HCT116 (cell line): ENCODE measurements at regions not wholly inside any gene's neighbourhood (a gene's known extent, or its start where the extent isn't known, plus 50 kb on each side); places are given as distances from the start of the nearest gene placed in this dataset.

Experiments
- ATAC-seq: fragments of 200-7000 bp; cut with Tn5 transposase; 2 replicates; pipeline ENCODE4 v1.9.1; 2020; ENCODE audit warnings: mild to moderate bottlenecking, moderate library complexity
- BruUV-seq: library from RNA; stranded (reverse); fragments of 400-500 nt; replicated peaks from 2 replicates; lab custom pipeline; 2021; lab: Mats Ljungman, UMichigan
- CTCF ChIA-PET: fragments of 300-600 bp; sonication (Branson Sonifier 250); formaldehyde crosslinking; loops from one replicate; lab custom pipeline; 2021; ENCODE audit warnings: antibody characterized with exemption; lab: Charles Lee
- POLR2A ChIA-PET: fragments of 300-600, 350-600 bp; sonication (Branson Sonifier 250); formaldehyde crosslinking; loops from one replicate; lab custom pipeline; 2021; ENCODE audit warnings: antibody characterized with exemption; lab: Charles Lee
- RAD21 ChIA-PET, 2 experiments: fragments of 300-600 bp; sonication (Branson Sonifier 250); formaldehyde crosslinking; loops; one replicate each; lab custom pipeline; 2023; ENCODE audit warnings: low total read pairs in 2 of 2; ENCODE audit not compliant: uncharacterized antibody in 2 of 2, unreplicated experiment in 2 of 2, low non-redundant PET in 1 of 2; lab: Charles Lee
- DNase-seq: peaks from one replicate; pipeline ENCODE4 v3.0.0-alpha.2; 2010; ENCODE audit warnings: low read depth, low spot score
- H2AFZ ChIP-seq: fragments of 200-600 bp; shearing (Covaris generic), sonication (generic); 2 replicates; pipeline ENCODE4 v1.6.1; 2017; ENCODE audit warnings: low read depth, mixed run types, mixed read lengths, antibody characterized with exemption, low read length; ENCODE audit not compliant: poor library complexity, severe bottlenecking
- H3K27ac ChIP-seq: 2 replicates; pipeline ENCODE4 v1.5.1; 2012; ENCODE audit warnings: low read depth, low read length
- H3K27me3 ChIP-seq: fragments of 200-600 bp; sonication (generic); 2 replicates; pipeline ENCODE4 v1.6.1; 2016; ENCODE audit warnings: mixed run types, low read length, mixed read lengths; ENCODE audit not compliant: insufficient read depth
- H3K36me3 ChIP-seq, 2 experiments: fragments of 200-500 bp in 1 of 2; fragments of 200-600 bp in 1 of 2; sonication (Bioruptor generic) in 1 of 2; sonication (generic) in 1 of 2; 2 replicates each; pipeline versions ENCODE4 v1.5.1 to v1.6.1; 2014 to 2016; ENCODE audit warnings: low read length in 2 of 2, inconsistent platforms in 1 of 2, mixed read lengths in 1 of 2, mixed run types in 1 of 2; ENCODE audit not compliant: insufficient read depth in 2 of 2, control insufficient read depth in 1 of 2
- H3K4me1 ChIP-seq, 2 experiments: fragments of 200-600 bp in 1 of 2; sonication (generic) in 1 of 2; 2 replicates each; pipeline versions ENCODE4 v1.5.1 to v1.6.1; 2012 to 2017; ENCODE audit warnings: low read length in 2 of 2, inconsistent platforms in 1 of 2, mild to moderate bottlenecking in 1 of 2, mixed read lengths in 1 of 2, mixed run types in 1 of 2, moderate library complexity in 1 of 2; ENCODE audit not compliant: insufficient read depth in 2 of 2, control insufficient read depth in 1 of 2
- H3K4me2 ChIP-seq: fragments of 200-600 bp; sonication (generic); 2 replicates; pipeline ENCODE4 v1.6.1; 2017; ENCODE audit warnings: mixed run types, low read length, mixed read lengths
- H3K4me3 ChIP-seq, 2 experiments: fragments of 200-600 bp in 1 of 2; sonication (generic) in 1 of 2; replicated peaks in 1 of 2; 2 replicates each; pipeline ENCODE4 v1.5.1; 2011 to 2016; ENCODE audit warnings: low read length in 2 of 2, control low read depth in 1 of 2, low read depth in 1 of 2, mild to moderate bottlenecking in 1 of 2, mixed read lengths in 1 of 2, mixed run types in 1 of 2
- H3K79me2 ChIP-seq: fragments of 200-600 bp; sonication (generic); 2 replicates; pipeline ENCODE4 v1.6.1; 2017; ENCODE audit warnings: mild to moderate bottlenecking, mixed run types, low read length, moderate library complexity, mixed read lengths; ENCODE audit not compliant: insufficient read depth
- H3K9ac ChIP-seq: fragments of 200-600 bp; sonication (generic); 2 replicates; pipeline ENCODE4 v1.6.1; 2016; ENCODE audit warnings: low read length, mixed read lengths
- H3K9me2 ChIP-seq: fragments of 200-600 bp; sonication (generic), shearing (Covaris generic); 2 replicates; pipeline ENCODE4 v1.6.1; 2017; ENCODE audit warnings: mixed run types, mild to moderate bottlenecking, moderate library complexity; ENCODE audit not compliant: insufficient read depth
- H3K9me3 ChIP-seq, 2 experiments: fragments of 200-500 bp in 1 of 2; fragments of 200-600 bp in 1 of 2; sonication (Bioruptor generic) in 1 of 2; sonication (generic) in 1 of 2; 2 replicates each; pipeline ENCODE4 v1.6.1; 2014 to 2017; ENCODE audit warnings: low read length in 2 of 2, mixed read lengths in 2 of 2, inconsistent platforms in 1 of 2, low read depth in 1 of 2, mild to moderate bottlenecking in 1 of 2, mixed run types in 1 of 2, moderate library complexity in 1 of 2; ENCODE audit not compliant: control insufficient read depth in 1 of 2, insufficient read depth in 1 of 2
- H4K20me1 ChIP-seq: fragments of 200-600 bp; sonication (generic), shearing (Covaris generic); 2 replicates; pipeline ENCODE4 v1.6.1; 2017; ENCODE audit warnings: mixed run types, mild to moderate bottlenecking, moderate library complexity; ENCODE audit not compliant: insufficient read depth
- CTCF ChIP-seq, 3 experiments: fragments of 200-600 bp in 1 of 3; sonication (generic) in 1 of 3; IDR thresholded peaks in 2 of 3; conservative IDR thresholded peaks in 1 of 3; 2 replicates each; pipeline ENCODE4 v1.5.1; 2012 to 2017; ENCODE audit warnings: low read depth in 2 of 3, low read length in 2 of 3, antibody characterized with exemption in 1 of 3, borderline replicate concordance in 1 of 3, control low read depth in 1 of 3, mild to moderate bottlenecking in 1 of 3, mixed read lengths in 1 of 3, mixed run types in 1 of 3, moderate library complexity in 1 of 3; ENCODE audit not compliant: insufficient read depth in 1 of 3
- ELF1 ChIP-seq: IDR thresholded peaks from 2 replicates; pipeline ENCODE4 v1.6.1; 2012; ENCODE audit warnings: low read depth, borderline replicate concordance
- EZH2phosphoT487 ChIP-seq: fragments of 200-600 bp; IDR thresholded peaks from 2 replicates; pipeline ENCODE4 v1.6.1; 2018; ENCODE audit warnings: antibody characterized with exemption, borderline replicate concordance
- FOSL1 ChIP-seq: IDR thresholded peaks from 2 replicates; pipeline ENCODE4 v1.6.1; 2012; ENCODE audit warnings: low read depth
- JUND ChIP-seq: IDR thresholded peaks from 2 replicates; pipeline ENCODE4 v1.6.1; 2012
- MAX ChIP-seq: IDR thresholded peaks from 2 replicates; pipeline ENCODE4 v1.6.1; 2012
- RAD21 ChIP-seq: IDR thresholded peaks from 2 replicates; pipeline ENCODE4 v1.6.1; 2012; ENCODE audit warnings: low read depth, mild to moderate bottlenecking
- REST ChIP-seq: IDR thresholded peaks from 2 replicates; pipeline ENCODE4 v1.6.1; 2012; ENCODE audit warnings: low read depth
- SIN3A ChIP-seq: IDR thresholded peaks from 2 replicates; pipeline ENCODE4 v1.6.1; 2012; ENCODE audit warnings: low read depth
- SP1 ChIP-seq: IDR thresholded peaks from 2 replicates; pipeline ENCODE4 v1.6.1; 2012; ENCODE audit warnings: low read depth
- SRF ChIP-seq: IDR thresholded peaks from 2 replicates; pipeline ENCODE4 v1.6.1; 2012; ENCODE audit warnings: low read depth
- TCF7L2 ChIP-seq: IDR thresholded peaks from 2 replicates; pipeline ENCODE4 v1.7.0; 2011; ENCODE audit warnings: borderline replicate concordance, inconsistent platforms; ENCODE audit not compliant: insufficient read depth, insufficient read length; ENCODE audit errors: extremely low read depth
- ZBTB33 ChIP-seq: IDR thresholded peaks from 2 replicates; pipeline ENCODE4 v1.6.1; 2011; ENCODE audit warnings: mild to moderate bottlenecking, low read length, moderate library complexity; ENCODE audit not compliant: insufficient replicate concordance; ENCODE audit errors: extremely low read depth
- intact Hi-C: fragments of 100-400 bp; cut with micrococcal nuclease; formaldehyde crosslinking; loops from 2 replicates; pipeline ENCODE4 v1.10.0; 2022

GRCh38 chr16:9495824-9496223, 404.4 kb downstream of the HAPSTR1 start (continued):
- TF ChIP-seq ZBTB33 = no peak
- no peak for TF ChIP-seq RAD21

- H3K9ac ChIP-seq = no peak overlapping the region
- POLR2A ChIA-PET = no interaction called here
- no peaks in the 10 kb centered on the region for H3K9me3 ChIP-seq
- H3K4me2 ChIP-seq = no peak overlapping the region
- BruUV-seq = no TSS peak
- no peaks in the 10 kb centered on the region for H3K79me2 ChIP-seq
- H4K20me1 ChIP-seq = no peaks in the 10 kb centered on the region
- no peak overlapping the region for H2AFZ ChIP-seq
- TF ChIP-seq ZBTB33 = no peak
- no peak for TF ChIP-seq SIN3A
- no peak for TF ChIP-seq CTCF (IDR thresholded peaks at IDR 0.05 in 2 of 3, conservative IDR thresholded peaks at IDR 0.05 in 1 of 3; ENCODE audit: borderline replicate concordance in 1 of 3, insufficient read depth in 1 of 3, low read depth in 2 of 3, low read length in 2 of 3)
- TF ChIP-seq REST = no peak
- TF ChIP-seq MAX = no peak
- no peak for TF ChIP-seq EZH2phosphoT487
- TF ChIP-seq SP1 = no peak
- no peak for TF ChIP-seq JUND
- TF ChIP-seq ELF1 = no peak
- TF ChIP-seq SRF = no peak
- TF ChIP-seq TCF7L2 = no peak
- no peak for TF ChIP-seq FOSL1
- TF ChIP-seq, all 23 proteins: peak for 0
- ChIA-PET CTCF (no interaction called here), RAD21 (no interaction called here)
- no peak for DNase-seq
- no peaks in the 10 kb centered on the region for H3K9me2 ChIP-seq
- no peak for ATAC-seq
- no peaks in the 10 kb centered on the region for H3K4me1 ChIP-seq
- H3K27me3 ChIP-seq = 0 out of 2 replicates have a peak, but pooled peaks cover 5% of the 10 kb centered on the region
- intact Hi-C loops = no loop called here
- no peaks in the 10 kb centered on the region for H3K36me3 ChIP-seq
- H3K4me3 ChIP-seq = no peak overlapping the region
- H3K27ac ChIP-seq = no peak overlapping the region
These were observed 406.3 kb downstream of the HAPSTR1 start for GRCh38 chr16:9497750-9498149.
